ENCODE measurements at regions not wholly inside any gene's neighbourhood (a gene's known extent, or its start where the extent isn't known, plus 50 kb on each side); places are given as distances from the start of the nearest gene placed in this dataset.
A peak's percentile ranks its signal among the peaks of the same experiment; 100 is the strongest.

DNA sequence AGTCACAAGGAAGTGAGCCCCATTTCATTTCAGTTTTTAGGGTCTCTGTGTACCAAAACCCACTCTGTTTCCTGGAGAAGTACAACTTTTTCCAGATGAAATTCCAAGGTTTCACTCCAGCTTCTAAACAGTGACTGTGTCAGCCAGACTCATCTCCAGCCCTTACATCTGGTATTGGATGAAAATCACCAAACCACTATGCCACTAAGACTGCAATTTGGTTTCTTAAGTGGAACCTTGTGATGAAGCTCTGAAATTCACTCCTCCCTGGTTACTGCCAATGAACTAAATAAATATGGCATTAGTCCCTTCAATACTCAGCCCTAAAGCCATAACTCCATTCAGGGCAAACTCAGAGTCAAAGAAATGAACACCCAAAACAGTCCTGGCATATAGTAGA is 211.2 kb upstream of the DAPK1 start:
- H3K79me2 ChIP-seq (ENCODE audit: control insufficient read depth, insufficient read depth, low read length), result no peaks in the 10 kb centered on the region
- no peak for TF ChIP-seq MYC (IDR thresholded peaks at IDR 0.05; ENCODE audit: low read depth, low read length)
- TF ChIP-seq FOS (IDR thresholded peaks at IDR 0.05; ENCODE audit: borderline replicate concordance, insufficient read depth, low read length), result no peak
- no peaks in the 10 kb centered on the region for H3K27me3 ChIP-seq (ENCODE audit: control insufficient read depth in 2 of 2, insufficient read depth in 2 of 2, low read length in 2 of 2)
- intact Hi-C loops (cut with micrococcal nuclease), result no loop called here
- no peaks in the 10 kb centered on the region for H3K9me1 ChIP-seq (replicated peaks; ENCODE audit: control insufficient read depth, extremely low read depth, insufficient read depth, low read length)
- FAIRE-seq, result no peak
- no peaks in the 10 kb centered on the region for H3K4me1 ChIP-seq (ENCODE audit: control insufficient read depth, extremely low read depth, insufficient read depth, low read length)
- dilution Hi-C loops (cut with MboI; ENCODE audit: extremely low pct_ligation_motif_present, low sequenced_read_pairs), result no loop called here
- no peak overlapping the region for H3K9ac ChIP-seq (replicated peaks; ENCODE audit: extremely low read depth, insufficient read depth, low read length)
- BruUV-seq (replicated peaks), result no TSS peak
- no peak for DNase-seq (ENCODE audit: low read depth, low spot score)
- H2AFZ ChIP-seq (ENCODE audit: low read depth, low read length), result no peak overlapping the region
- ChIA-PET POLR2A (no interaction called here), CTCF (no interaction called here)
- H3K4me2 ChIP-seq (ENCODE audit: insufficient read depth, low read length), result no peak overlapping the region
- H4K20me1 ChIP-seq (replicated peaks; ENCODE audit: control insufficient read depth, extremely low read depth, insufficient read depth, low read length), result no peaks in the 10 kb centered on the region
- no peak overlapping the region for H3K4me3 ChIP-seq (replicated peaks in 1 of 3; ENCODE audit: insufficient read depth in 1 of 3, low read depth in 1 of 3, low read length in 3 of 3)
- H3K36me3 ChIP-seq (ENCODE audit: control insufficient read depth in 2 of 2, extremely low read depth in 1 of 2, insufficient read depth in 2 of 2, low read length in 2 of 2), result no peaks in the 10 kb centered on the region
- H3K9me3 ChIP-seq (replicated peaks; ENCODE audit: control insufficient read depth, insufficient read depth, low read length), result no peaks in the 10 kb centered on the region
- H3K27ac ChIP-seq (ENCODE audit: insufficient read depth, low read depth, low read length), result no peak overlapping the region

GRCh38 chr9:87290241-87291052 is 207.2 kb upstream of the DAPK1 start:
- BruUV-seq (replicated peaks), result no TSS peak
- no peaks in the 10 kb centered on the region for H3K9me1 ChIP-seq (replicated peaks; ENCODE audit: control insufficient read depth, extremely low read depth, insufficient read depth, low read length)
- H3K27me3 ChIP-seq (ENCODE audit: control insufficient read depth in 2 of 2, insufficient read depth in 2 of 2, low read length in 2 of 2), result no peaks in the 10 kb centered on the region
- H3K36me3 ChIP-seq (ENCODE audit: control insufficient read depth in 2 of 2, extremely low read depth in 1 of 2, insufficient read depth in 2 of 2, low read length in 2 of 2), result no peaks in the 10 kb centered on the region
- intact Hi-C loops (cut with micrococcal nuclease) (no loop called here), dilution Hi-C loops (cut with MboI; ENCODE audit: extremely low pct_ligation_motif_present, low sequenced_read_pairs) (no loop called here)
- FAIRE-seq (no peak), DNase-seq (ENCODE audit: low read depth, low spot score) (no peak)
- H3K79me2 ChIP-seq (ENCODE audit: control insufficient read depth, insufficient read depth, low read length), result no peaks in the 10 kb centered on the region
- POLR2A ChIA-PET, result no interaction called here
- no peak overlapping the region for H3K9ac ChIP-seq (replicated peaks; ENCODE audit: extremely low read depth, insufficient read depth, low read length)
- no peaks in the 10 kb centered on the region for H3K4me1 ChIP-seq (ENCODE audit: control insufficient read depth, extremely low read depth, insufficient read depth, low read length)
- TF ChIP-seq MYC (IDR thresholded peaks at IDR 0.05; ENCODE audit: low read depth, low read length) (no peak), GATA2 (IDR thresholded peaks at IDR 0.05; ENCODE audit: insufficient read depth, insufficient read length, low read depth, low read length) (no peak), EZH2 (IDR thresholded peaks at IDR 0.05; ENCODE audit: borderline replicate concordance, low read depth, low read length, severe bottlenecking) (no peak), CTCF (IDR thresholded peaks at IDR 0.05; ENCODE audit: extremely low read depth in 1 of 2, insufficient read depth in 1 of 2, low read depth in 1 of 2, low read length in 2 of 2) (peak in 1 of 2 donors; percentile 14), POLR2A (IDR thresholded peaks at IDR 0.05; ENCODE audit: low read depth, low read length) (no peak), POLR2AphosphoS5 (IDR thresholded peaks at IDR 0.05; ENCODE audit: insufficient read depth, low read depth, low read length) (no peak), JUN (IDR thresholded peaks at IDR 0.05; ENCODE audit: borderline replicate concordance, insufficient read depth, insufficient read length, low read depth) (no peak)
- no peak overlapping the region for H3K4me2 ChIP-seq (ENCODE audit: insufficient read depth, low read length)
- CTCF ChIA-PET, result no interaction called here
- no peaks in the 10 kb centered on the region for H3K9me3 ChIP-seq (replicated peaks; ENCODE audit: control insufficient read depth, insufficient read depth, low read length)
- no peaks in the 10 kb centered on the region for H4K20me1 ChIP-seq (replicated peaks; ENCODE audit: control insufficient read depth, extremely low read depth, insufficient read depth, low read length)
- H3K4me3 ChIP-seq (replicated peaks in 1 of 3; ENCODE audit: insufficient read depth in 1 of 3, low read depth in 1 of 3, low read length in 3 of 3), result no peak overlapping the region
- H3K27ac ChIP-seq (ENCODE audit: insufficient read depth, low read depth, low read length), result no peak overlapping the region
- no peak overlapping the region for H2AFZ ChIP-seq (ENCODE audit: low read depth, low read length)

Measured in endothelial cell of umbilical vein (primary cell).